ENCODE measurements at regions not wholly inside any gene's neighbourhood (a gene's known extent, or its start where the extent isn't known, plus 50 kb on each side); places are given as distances from the start of the nearest gene placed in this dataset.

DNA sequence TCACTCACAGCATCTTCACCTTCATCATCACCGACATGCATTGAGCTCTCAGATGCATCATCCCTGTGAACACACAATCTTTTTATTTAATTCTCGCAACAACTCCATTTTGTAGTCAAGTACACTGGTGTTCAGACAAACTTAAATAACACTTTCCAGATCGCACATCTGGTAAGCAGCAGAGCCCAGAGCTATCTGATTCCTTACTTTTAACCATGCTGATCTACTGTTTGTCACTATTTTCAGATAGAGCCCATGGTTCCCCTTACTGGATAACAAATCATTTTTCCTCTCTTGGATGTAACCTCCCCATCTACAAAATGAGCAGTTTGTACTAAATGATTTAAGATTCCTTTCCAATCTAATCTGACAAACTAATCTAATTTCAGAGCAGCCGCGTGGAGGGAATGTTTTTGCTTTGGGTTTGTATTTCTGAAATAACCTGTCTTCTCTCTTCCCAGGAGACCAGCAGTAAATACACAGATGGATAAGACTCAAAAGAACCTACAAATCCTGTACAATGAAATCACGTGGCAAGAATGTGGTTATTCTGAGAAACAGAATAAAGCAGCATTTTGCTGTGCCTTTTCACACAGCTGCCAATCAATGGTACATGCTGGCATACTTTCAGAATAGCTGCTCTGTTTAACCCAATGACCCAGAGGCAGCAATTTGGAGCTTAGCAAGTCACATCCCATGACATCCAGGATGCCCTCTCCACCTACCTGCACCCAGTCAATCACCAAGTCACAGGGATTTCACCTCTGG, 72.9 kb upstream of the CCL2 start:
- no peak for DNase-seq (ENCODE audit: low read depth)
- TF ChIP-seq, protein P1, sequence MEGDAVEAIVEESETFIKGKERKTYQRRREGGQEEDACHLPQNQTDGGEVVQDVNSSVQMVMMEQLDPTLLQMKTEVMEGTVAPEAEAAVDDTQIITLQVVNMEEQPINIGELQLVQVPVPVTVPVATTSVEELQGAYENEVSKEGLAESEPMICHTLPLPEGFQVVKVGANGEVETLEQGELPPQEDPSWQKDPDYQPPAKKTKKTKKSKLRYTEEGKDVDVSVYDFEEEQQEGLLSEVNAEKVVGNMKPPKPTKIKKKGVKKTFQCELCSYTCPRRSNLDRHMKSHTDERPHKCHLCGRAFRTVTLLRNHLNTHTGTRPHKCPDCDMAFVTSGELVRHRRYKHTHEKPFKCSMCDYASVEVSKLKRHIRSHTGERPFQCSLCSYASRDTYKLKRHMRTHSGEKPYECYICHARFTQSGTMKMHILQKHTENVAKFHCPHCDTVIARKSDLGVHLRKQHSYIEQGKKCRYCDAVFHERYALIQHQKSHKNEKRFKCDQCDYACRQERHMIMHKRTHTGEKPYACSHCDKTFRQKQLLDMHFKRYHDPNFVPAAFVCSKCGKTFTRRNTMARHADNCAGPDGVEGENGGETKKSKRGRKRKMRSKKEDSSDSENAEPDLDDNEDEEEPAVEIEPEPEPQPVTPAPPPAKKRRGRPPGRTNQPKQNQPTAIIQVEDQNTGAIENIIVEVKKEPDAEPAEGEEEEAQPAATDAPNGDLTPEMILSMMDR (conservative IDR thresholded peaks at IDR 0.05; ENCODE audit: low read depth, low read length) = no peak
- no peak overlapping the region for H3K4me3 ChIP-seq (ENCODE audit: low read depth, low read length)

DNA sequence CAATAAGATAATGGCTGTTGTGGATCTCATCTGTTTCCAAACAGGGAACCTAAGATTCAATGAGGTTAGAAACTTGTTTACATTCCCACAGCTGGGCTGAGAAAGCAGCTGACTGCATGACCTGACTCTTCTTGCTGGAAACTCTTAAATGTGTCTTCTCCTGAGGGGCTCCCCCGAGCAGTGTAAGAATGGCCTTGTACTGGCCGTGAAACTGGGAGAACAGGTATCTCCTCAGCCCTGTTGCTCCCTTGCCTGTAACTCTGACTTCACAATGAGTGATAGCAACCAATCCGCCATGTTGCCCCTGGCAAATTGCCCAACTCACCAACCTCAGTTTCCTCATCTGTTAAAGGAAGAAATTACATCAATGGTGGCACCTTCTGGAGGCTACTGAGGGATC, 59.1 kb upstream of the CCL2 start:
- TF ChIP-seq, protein P1 (conservative IDR thresholded peaks at IDR 0.05; ENCODE audit: low read depth, low read length) = no peak
- DNase-seq (ENCODE audit: low read depth) = no peak
- no peak overlapping the region for H3K4me3 ChIP-seq (ENCODE audit: low read depth, low read length)

DNA sequence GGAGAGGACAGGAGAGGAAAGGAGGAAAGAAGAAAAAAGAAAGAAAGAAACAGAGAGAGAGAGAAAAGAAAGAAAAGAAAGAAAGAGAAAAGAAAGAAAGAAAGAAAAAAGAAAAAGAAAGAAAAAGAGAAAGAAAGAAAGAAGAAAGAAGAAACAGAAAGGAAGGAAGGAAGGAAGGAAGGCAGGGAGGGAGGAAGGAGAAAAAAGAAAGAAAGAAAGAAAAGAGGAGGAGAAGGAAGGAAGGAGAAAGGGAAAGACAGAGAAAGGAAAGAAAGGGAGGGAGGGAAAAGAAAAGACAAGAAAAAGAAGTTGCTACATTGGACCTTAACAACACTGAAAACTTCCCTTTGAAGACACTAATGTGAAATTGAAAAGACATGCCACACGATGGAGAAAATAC, 56.6 kb upstream of the CCL2 start:
- no peak for DNase-seq (ENCODE audit: low read depth)
- TF ChIP-seq, protein P1 (conservative IDR thresholded peaks at IDR 0.05; ENCODE audit: low read depth, low read length) = no peak
- H3K4me3 ChIP-seq (ENCODE audit: low read depth, low read length) = no peak overlapping the region

DNA sequence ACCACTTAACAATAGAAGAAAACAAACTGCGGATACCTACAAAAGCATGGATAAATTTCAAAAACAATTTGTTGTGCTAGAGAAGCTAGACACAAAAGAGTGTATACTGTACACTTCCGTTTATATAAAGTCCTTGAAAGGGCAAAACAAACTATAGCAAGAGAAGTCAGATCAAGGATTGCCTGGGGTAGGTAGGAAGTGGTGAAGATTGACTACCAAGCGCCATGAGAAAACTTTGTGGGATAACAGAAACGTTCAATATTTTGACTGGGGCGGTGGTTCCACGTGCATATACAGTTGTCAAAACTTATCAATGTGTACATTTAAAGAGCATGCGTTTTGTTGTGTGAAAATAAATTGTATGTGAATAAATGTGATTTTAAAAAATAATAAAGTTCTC, 55.6 kb upstream of the CCL2 start:
- TF ChIP-seq, protein P1 (conservative IDR thresholded peaks at IDR 0.05; ENCODE audit: low read depth, low read length) = no peak

DNA sequence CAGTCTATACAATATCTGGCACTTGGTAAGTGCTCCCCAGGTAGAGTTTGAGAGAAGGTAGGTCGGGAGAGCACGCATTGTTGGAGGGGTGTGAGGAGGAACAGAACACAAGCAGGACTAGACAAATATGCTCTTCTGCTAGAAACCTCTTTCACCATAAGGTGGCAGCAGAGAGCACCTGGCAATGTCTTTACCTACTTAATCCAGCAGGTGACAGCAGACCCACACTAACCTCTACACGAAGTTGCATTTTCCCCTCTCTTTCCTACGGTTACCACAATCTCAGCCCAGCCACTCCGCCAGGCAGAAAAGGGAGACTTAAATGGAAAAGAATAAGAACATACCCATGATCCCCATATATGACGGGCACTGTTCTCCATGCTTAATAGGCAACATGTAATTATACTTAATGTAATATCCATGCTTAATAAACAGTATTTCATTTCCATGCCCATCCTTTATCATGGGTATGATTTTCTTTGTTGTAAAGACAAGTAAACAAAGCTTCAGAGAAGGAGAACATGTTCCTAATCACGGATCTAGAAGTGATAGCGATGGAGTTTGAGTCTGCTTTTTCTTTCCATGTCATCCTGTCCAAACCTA, 55.1 kb upstream of the CCL2 start:
- DNase-seq (ENCODE audit: low read depth) = peak; percentile 41
- TF ChIP-seq, protein P1 (conservative IDR thresholded peaks at IDR 0.05; ENCODE audit: low read depth, low read length) = peak; percentile 100

More for the DNA sequence above, 55.6 kb upstream of the CCL2 start:
- no peak overlapping the region for H3K4me3 ChIP-seq (ENCODE audit: low read depth, low read length)
- no peak for DNase-seq (ENCODE audit: low read depth)

DNA sequence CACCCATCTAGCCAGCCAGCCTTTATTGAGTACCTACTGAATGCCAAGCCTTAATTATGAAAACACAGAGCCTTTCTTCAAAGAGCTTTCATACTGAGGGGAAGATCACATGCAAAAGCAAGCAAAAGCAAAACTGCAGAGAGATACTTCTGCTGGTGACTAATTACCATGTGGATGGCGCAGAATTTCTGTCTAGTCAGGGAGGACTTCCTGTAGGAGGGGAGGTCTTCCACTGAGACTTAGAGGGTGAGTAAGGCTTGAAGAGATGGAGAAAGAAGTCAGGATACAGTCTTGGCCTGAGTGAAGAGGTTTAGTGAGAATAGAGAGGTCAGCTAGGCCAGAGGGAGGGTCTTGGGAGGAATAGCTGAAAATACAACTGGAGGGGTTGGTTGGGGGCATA, 53.9 kb upstream of the CCL2 start:
- TF ChIP-seq, protein P1 (conservative IDR thresholded peaks at IDR 0.05; ENCODE audit: low read depth, low read length) = no peak
- DNase-seq (ENCODE audit: low read depth) = no peak
- no peak overlapping the region for H3K4me3 ChIP-seq (ENCODE audit: low read depth, low read length)

More for the DNA sequence above, 55.1 kb upstream of the CCL2 start:
- no peak overlapping the region for H3K4me3 ChIP-seq (ENCODE audit: low read depth, low read length)

DNA sequence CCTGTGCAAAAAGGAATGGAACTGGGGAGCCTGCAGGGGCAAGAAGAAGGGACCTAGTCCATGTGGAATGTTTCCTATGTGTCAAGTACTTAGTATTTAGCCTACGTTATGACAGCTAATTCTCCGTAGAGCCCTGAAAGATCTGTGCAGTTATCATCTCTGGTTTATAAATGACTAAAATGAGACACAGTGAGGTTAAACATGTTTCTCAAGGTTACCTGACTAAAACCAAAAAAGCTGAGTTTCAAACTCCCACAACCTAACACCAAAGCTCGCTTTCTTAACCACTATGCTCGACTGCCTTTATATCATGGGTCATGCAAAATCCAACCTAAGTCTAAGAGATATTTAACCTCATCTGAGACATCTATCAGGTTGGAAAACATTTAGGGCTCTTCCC, 53.3 kb upstream of the CCL2 start:
- DNase-seq (ENCODE audit: low read depth) = no peak
- H3K4me3 ChIP-seq (ENCODE audit: low read depth, low read length) = no peak overlapping the region
- TF ChIP-seq, protein P1 (conservative IDR thresholded peaks at IDR 0.05; ENCODE audit: low read depth, low read length) = no peak
